ENCODE measurements at regions not wholly inside any gene's neighbourhood (a gene's known extent, or its start where the extent isn't known, plus 50 kb on each side); places are given as distances from the start of the nearest gene placed in this dataset.

DNA sequence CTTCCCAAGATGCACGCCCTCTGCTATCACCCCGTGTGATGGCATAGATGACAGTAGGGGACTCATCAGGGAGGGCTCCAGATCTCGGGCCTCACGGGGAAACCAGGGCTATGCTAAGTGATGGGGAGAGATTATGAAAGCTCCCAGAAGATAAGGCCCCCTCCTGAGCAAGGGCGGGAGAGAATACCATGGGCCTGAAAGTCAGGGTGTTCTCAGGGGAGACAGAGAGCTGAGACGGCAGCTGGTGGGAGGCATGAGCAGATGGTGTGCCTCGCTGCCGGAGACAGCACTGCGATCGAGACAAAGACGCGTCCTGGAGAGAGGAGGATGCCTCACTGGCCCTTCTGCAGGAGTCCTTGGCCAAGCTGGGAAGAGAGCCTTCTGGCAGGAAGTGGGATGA lies 106.5 kb upstream of the ADPGK start (continued):
- TF ChIP-seq, protein P1, sequence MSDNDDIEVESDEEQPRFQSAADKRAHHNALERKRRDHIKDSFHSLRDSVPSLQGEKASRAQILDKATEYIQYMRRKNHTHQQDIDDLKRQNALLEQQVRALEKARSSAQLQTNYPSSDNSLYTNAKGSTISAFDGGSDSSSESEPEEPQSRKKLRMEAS (CRISPR knock-in tag; IDR thresholded peaks at IDR 0.05): no peak
- TF ChIP-seq ELF4 (CRISPR knock-in tag; IDR thresholded peaks at IDR 0.05; ENCODE audit: low read depth) (no peak), ESRRA (CRISPR knock-in tag; IDR thresholded peaks at IDR 0.05; ENCODE audit: borderline replicate concordance) (no peak)

DNA sequence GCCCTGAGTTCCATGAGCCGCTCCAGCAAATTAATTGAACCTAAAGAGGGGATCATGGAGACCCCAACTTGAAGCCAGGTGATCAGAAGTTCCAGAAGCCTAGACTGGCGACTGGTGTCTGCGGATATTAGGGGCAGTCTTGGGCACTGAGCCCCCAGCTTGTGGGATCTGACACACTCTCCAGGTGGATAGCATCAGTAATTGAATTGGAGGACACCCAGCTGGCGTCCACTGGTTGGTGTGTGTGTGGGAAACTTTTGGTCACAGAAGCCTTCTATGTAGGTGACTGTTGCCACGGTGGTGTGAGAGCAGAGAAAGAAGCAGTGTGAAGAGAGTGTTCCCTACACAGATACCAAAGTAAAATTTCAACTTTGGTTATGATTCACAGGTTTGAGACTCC lies 106.0 kb upstream of the ADPGK start:
- Mint-ChIP-seq H3K27me3 (ENCODE audit: low read depth) (no peaks in the 10 kb centered on the region), H3K4me1 (no peaks in the 10 kb centered on the region), H3K27ac (no peak overlapping the region), H3K4me3 (no peak overlapping the region), H3K36me3 (no peaks in the 10 kb centered on the region), H3K9me3 (peaks cover 7% of the 10 kb centered on the region)
- DNase-seq (ENCODE audit: low spot score): no peak
- ChIA-PET CTCF (interaction anchor here (0.8 to 1.7 kb wide), 2 partner anchors 92 to 119 kb away, joined by 3 read pairs; no protein-coding TSS in a partner anchor), POLR2A (no interaction called here)
- no peak for TF ChIP-seq CTCF (IDR thresholded peaks at IDR 0.05)
- TF ChIP-seq, protein P2, sequence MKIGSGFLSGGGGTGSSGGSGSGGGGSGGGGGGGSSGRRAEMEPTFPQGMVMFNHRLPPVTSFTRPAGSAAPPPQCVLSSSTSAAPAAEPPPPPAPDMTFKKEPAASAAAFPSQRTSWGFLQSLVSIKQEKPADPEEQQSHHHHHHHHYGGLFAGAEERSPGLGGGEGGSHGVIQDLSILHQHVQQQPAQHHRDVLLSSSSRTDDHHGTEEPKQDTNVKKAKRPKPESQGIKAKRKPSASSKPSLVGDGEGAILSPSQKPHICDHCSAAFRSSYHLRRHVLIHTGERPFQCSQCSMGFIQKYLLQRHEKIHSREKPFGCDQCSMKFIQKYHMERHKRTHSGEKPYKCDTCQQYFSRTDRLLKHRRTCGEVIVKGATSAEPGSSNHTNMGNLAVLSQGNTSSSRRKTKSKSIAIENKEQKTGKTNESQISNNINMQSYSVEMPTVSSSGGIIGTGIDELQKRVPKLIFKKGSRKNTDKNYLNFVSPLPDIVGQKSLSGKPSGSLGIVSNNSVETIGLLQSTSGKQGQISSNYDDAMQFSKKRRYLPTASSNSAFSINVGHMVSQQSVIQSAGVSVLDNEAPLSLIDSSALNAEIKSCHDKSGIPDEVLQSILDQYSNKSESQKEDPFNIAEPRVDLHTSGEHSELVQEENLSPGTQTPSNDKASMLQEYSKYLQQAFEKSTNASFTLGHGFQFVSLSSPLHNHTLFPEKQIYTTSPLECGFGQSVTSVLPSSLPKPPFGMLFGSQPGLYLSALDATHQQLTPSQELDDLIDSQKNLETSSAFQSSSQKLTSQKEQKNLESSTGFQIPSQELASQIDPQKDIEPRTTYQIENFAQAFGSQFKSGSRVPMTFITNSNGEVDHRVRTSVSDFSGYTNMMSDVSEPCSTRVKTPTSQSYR (CRISPR knock-in tag; IDR thresholded peaks at IDR 0.05): no peak
- no peak for TF ChIP-seq NFYB (CRISPR knock-in tag; conservative IDR thresholded peaks at IDR 0.05; ENCODE audit: low read depth)
- no peak for TF ChIP-seq ZNF671 (CRISPR knock-in tag; IDR thresholded peaks at IDR 0.05)
- TF ChIP-seq FOXP4 (CRISPR knock-in tag; IDR thresholded peaks at IDR 0.05): no peak
- no peak for TF ChIP-seq RELA (CRISPR knock-in tag; IDR thresholded peaks at IDR 0.05; ENCODE audit: borderline replicate concordance)
- no peak for TF ChIP-seq ELF4 (CRISPR knock-in tag; IDR thresholded peaks at IDR 0.05; ENCODE audit: low read depth)
- no peak for TF ChIP-seq EMX1 (CRISPR knock-in tag; IDR thresholded peaks at IDR 0.05)
- TF ChIP-seq HMGA2 (CRISPR knock-in tag; IDR thresholded peaks at IDR 0.05): no peak
- TF ChIP-seq SMAD3 (CRISPR knock-in tag; IDR thresholded peaks at IDR 0.05; ENCODE audit: borderline replicate concordance): no peak
- no peak for TF ChIP-seq OVOL2 (CRISPR knock-in tag; IDR thresholded peaks at IDR 0.05; ENCODE audit: borderline replicate concordance)
- TF ChIP-seq ZNF219 (CRISPR knock-in tag; IDR thresholded peaks at IDR 0.05; ENCODE audit: borderline replicate concordance): no peak
- TF ChIP-seq TCF7 (CRISPR knock-in tag; IDR thresholded peaks at IDR 0.05; ENCODE audit: low read depth): no peak
- TF ChIP-seq, protein P3, sequence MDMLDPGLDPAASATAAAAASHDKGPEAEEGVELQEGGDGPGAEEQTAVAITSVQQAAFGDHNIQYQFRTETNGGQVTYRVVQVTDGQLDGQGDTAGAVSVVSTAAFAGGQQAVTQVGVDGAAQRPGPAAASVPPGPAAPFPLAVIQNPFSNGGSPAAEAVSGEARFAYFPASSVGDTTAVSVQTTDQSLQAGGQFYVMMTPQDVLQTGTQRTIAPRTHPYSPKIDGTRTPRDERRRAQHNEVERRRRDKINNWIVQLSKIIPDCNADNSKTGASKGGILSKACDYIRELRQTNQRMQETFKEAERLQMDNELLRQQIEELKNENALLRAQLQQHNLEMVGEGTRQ (CRISPR knock-in tag; IDR thresholded peaks at IDR 0.05): no peak
- no peak for TF ChIP-seq RORB (CRISPR knock-in tag; IDR thresholded peaks at IDR 0.05)
- ATAC-seq: no peak

DNA sequence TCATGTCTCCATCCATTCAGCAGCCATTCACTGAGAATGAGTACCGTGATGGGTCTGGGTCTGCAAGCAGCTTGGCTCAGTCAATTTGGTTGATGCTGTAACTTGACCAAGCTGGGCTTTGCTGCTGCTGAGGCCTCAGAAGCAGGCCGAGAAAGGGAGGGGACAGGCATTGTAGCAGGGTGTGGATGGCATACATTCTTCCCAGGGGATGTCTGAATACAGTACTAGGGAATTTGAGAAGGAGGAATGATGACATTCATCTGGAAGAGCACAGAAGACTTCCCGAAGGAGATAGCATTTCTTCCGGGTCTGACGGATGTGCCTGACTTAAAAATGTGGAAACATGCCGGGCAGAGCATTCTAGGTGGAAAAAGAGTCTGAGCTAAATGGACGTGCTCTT lies 105.3 kb upstream of the ADPGK start:
- no peak for TF ChIP-seq ZNF317 (CRISPR knock-in tag; IDR thresholded peaks at IDR 0.05; ENCODE audit: borderline replicate concordance, low read depth)
- no peak for TF ChIP-seq PRRX2 (CRISPR knock-in tag; IDR thresholded peaks at IDR 0.05)
- TF ChIP-seq, protein P4, sequence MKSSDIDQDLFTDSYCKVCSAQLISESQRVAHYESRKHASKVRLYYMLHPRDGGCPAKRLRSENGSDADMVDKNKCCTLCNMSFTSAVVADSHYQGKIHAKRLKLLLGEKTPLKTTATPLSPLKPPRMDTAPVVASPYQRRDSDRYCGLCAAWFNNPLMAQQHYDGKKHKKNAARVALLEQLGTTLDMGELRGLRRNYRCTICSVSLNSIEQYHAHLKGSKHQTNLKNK (CRISPR knock-in tag; IDR thresholded peaks at IDR 0.05): no peak
- TF ChIP-seq TEAD4 (CRISPR knock-in tag; IDR thresholded peaks at IDR 0.05): no peak
- no peak for TF ChIP-seq FOXJ3 (CRISPR knock-in tag; IDR thresholded peaks at IDR 0.05; ENCODE audit: borderline replicate concordance)
- TF ChIP-seq CTCF (IDR thresholded peaks at IDR 0.05): no peak
- TF ChIP-seq MLX (CRISPR knock-in tag; IDR thresholded peaks at IDR 0.05): no peak
- TF ChIP-seq ELF4 (CRISPR knock-in tag; IDR thresholded peaks at IDR 0.05; ENCODE audit: low read depth): no peak
- TF ChIP-seq ZNF671 (CRISPR knock-in tag; IDR thresholded peaks at IDR 0.05): no peak
- TF ChIP-seq TP53 (CRISPR knock-in tag; IDR thresholded peaks at IDR 0.05): no peak
- ChIA-PET CTCF (interaction anchor here (0.8 to 1.7 kb wide), 2 partner anchors 92 to 120 kb away, joined by 3 read pairs; no protein-coding TSS in a partner anchor), POLR2A (no interaction called here)
- Mint-ChIP-seq H3K4me1 (no peaks in the 10 kb centered on the region), H3K4me3 (no peak overlapping the region), H3K36me3 (no peaks in the 10 kb centered on the region), H3K27ac (no peak overlapping the region), H3K27me3 (ENCODE audit: low read depth) (no peaks in the 10 kb centered on the region), H3K9me3 (no peaks in the 10 kb centered on the region)
- ATAC-seq: no peak
- no peak for DNase-seq (ENCODE audit: low spot score)
